ENCODE measurements at regions not wholly inside any gene's neighbourhood (a gene's known extent, or its start where the extent isn't known, plus 50 kb on each side); places are given as distances from the start of the nearest gene placed in this dataset.

- ATAC-seq: no peak; the same call in 2 of the 3 replicates
- TF ChIP-seq ZFP30 (CRISPR knock-in tag; IDR thresholded peaks at IDR 0.05) (no peak), ARNTL (CRISPR knock-in tag; IDR thresholded peaks at IDR 0.05; ENCODE audit: borderline replicate concordance, low read depth) (no peak), PATZ1 (CRISPR knock-in tag; IDR thresholded peaks at IDR 0.05; ENCODE audit: borderline replicate concordance) (no peak), CSDC2 (CRISPR knock-in tag; IDR thresholded peaks at IDR 0.05) (no peak), CREB5 (CRISPR knock-in tag; IDR thresholded peaks at IDR 0.05; ENCODE audit: low read depth) (no peak), ZFP3 (CRISPR knock-in tag; IDR thresholded peaks at IDR 0.05) (no peak), PPARA (CRISPR knock-in tag; IDR thresholded peaks at IDR 0.05; ENCODE audit: borderline replicate concordance) (no peak), POU6F1 (CRISPR knock-in tag; IDR thresholded peaks at IDR 0.05; ENCODE audit: borderline replicate concordance, low read depth) (no peak), ZNF70 (CRISPR knock-in tag; IDR thresholded peaks at IDR 0.05) (no peak), TOX (CRISPR knock-in tag; IDR thresholded peaks at IDR 0.05; ENCODE audit: borderline replicate concordance) (no peak), CSRNP3 (CRISPR knock-in tag; IDR thresholded peaks at IDR 0.05) (no peak), ZC3H10 (CRISPR knock-in tag; IDR thresholded peaks at IDR 0.05) (no peak), TCF4 (CRISPR knock-in tag; IDR thresholded peaks at IDR 0.05; ENCODE audit: borderline replicate concordance) (no peak), GLIS3 (CRISPR knock-in tag; IDR thresholded peaks at IDR 0.05) (no peak), ZNF565 (CRISPR knock-in tag; conservative IDR thresholded peaks at IDR 0.05; ENCODE audit: low read depth) (no peak), ESRRG (CRISPR knock-in tag; IDR thresholded peaks at IDR 0.05) (no peak)
These were observed 166.2 kb upstream of the INHBA start for GRCh38 chr7:41869091-41869490.

GRCh38 chr7:41867639-41868280 is 164.9 kb upstream of the INHBA start:
- ATAC-seq: no peak
- TF ChIP-seq CREB5 (CRISPR knock-in tag; IDR thresholded peaks at IDR 0.05; ENCODE audit: low read depth): no peak
- TF ChIP-seq ZC3H10 (CRISPR knock-in tag; IDR thresholded peaks at IDR 0.05): no peak
- TF ChIP-seq ARNTL (CRISPR knock-in tag; IDR thresholded peaks at IDR 0.05; ENCODE audit: borderline replicate concordance, low read depth): no peak
- TF ChIP-seq TOX (CRISPR knock-in tag; IDR thresholded peaks at IDR 0.05; ENCODE audit: borderline replicate concordance): no peak
- TF ChIP-seq GLIS3 (CRISPR knock-in tag; IDR thresholded peaks at IDR 0.05): no peak
- no peak for TF ChIP-seq TSHZ2 (CRISPR knock-in tag; IDR thresholded peaks at IDR 0.05)
- no peak for TF ChIP-seq ISL1 (CRISPR knock-in tag; IDR thresholded peaks at IDR 0.05)
- TF ChIP-seq OSR1 (CRISPR knock-in tag; IDR thresholded peaks at IDR 0.05): no peak
- no peak for TF ChIP-seq PATZ1 (CRISPR knock-in tag; IDR thresholded peaks at IDR 0.05; ENCODE audit: borderline replicate concordance)

Measured in SK-N-SH treated with all-trans-retinoic acid at 6 μM for 48 hours (cell line).